B cell (primary cell): ENCODE measurements at regions not wholly inside any gene's neighbourhood (a gene's known extent, or its start where the extent isn't known, plus 50 kb on each side); places are given as distances from the start of the nearest gene placed in this dataset.

ENCODE experiments used
- CTCF ChIP-seq: fragments of 200-600 bp; IDR thresholded peaks from one replicate; pipeline ENCODE4 v1.8.0; 2022; ENCODE audit warnings: antibody characterized with exemption, mild to moderate bottlenecking
- EZH2 ChIP-seq: IDR thresholded peaks from 2 replicates; pipeline ENCODE4 v1.6.1; 2012; ENCODE audit warnings: borderline replicate concordance, low read depth, mild to moderate bottlenecking, moderate library complexity, low read length; ENCODE audit not compliant: insufficient read depth, poor library complexity, severe bottlenecking

GRCh38 chr10:44028384-44029137, 356.3 kb downstream of the CXCL12 start:
- TF ChIP-seq EZH2 (no peak), CTCF (no peak)
